ENCODE measurements at regions not wholly inside any gene's neighbourhood (a gene's known extent, or its start where the extent isn't known, plus 50 kb on each side); places are given as distances from the start of the nearest gene placed in this dataset.
A peak's percentile ranks its signal among the peaks of the same experiment; 100 is the strongest.

DNA sequence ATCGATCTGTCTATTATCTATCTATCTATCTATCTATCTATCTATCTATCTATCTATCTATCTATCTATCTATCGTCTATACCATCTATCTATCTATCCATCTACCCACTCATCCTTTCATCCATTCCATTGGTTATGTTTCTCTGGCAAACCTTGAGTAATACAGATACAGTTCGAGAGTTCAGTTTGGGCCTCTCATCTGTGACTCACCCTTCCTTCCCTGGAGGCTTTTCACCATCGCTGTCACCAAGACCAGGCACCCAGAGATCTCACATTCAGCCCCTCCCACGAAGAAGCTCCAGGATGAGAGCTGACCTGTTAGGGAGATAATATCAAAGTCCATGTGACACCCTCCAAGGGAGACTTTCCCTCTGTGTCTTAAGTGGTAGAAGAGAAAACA, 164.1 kb upstream of the CELF4 start:
- TF ChIP-seq EZH2 (IDR thresholded peaks at IDR 0.05; ENCODE audit: insufficient read depth, low read length) = no peak
- TF ChIP-seq, protein P1, sequence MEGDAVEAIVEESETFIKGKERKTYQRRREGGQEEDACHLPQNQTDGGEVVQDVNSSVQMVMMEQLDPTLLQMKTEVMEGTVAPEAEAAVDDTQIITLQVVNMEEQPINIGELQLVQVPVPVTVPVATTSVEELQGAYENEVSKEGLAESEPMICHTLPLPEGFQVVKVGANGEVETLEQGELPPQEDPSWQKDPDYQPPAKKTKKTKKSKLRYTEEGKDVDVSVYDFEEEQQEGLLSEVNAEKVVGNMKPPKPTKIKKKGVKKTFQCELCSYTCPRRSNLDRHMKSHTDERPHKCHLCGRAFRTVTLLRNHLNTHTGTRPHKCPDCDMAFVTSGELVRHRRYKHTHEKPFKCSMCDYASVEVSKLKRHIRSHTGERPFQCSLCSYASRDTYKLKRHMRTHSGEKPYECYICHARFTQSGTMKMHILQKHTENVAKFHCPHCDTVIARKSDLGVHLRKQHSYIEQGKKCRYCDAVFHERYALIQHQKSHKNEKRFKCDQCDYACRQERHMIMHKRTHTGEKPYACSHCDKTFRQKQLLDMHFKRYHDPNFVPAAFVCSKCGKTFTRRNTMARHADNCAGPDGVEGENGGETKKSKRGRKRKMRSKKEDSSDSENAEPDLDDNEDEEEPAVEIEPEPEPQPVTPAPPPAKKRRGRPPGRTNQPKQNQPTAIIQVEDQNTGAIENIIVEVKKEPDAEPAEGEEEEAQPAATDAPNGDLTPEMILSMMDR (IDR thresholded peaks at IDR 0.05; ENCODE audit: insufficient read depth, low read depth, low read length) = no peak
- no peaks in the 10 kb centered on the region for H3K36me3 ChIP-seq (ENCODE audit: insufficient read depth, low read length)
- Mint-ChIP-seq H3K4me3 (ENCODE audit: unreplicated experiment) (no peak overlapping the region), H3K9me3 (ENCODE audit: unreplicated experiment) (no peaks in the 10 kb centered on the region), H3K4me1 (ENCODE audit: low read depth, unreplicated experiment) (no peaks in the 10 kb centered on the region), H3K27ac (ENCODE audit: unreplicated experiment) (no peak overlapping the region), H3K27me3 (ENCODE audit: low read depth, unreplicated experiment) (peaks cover 24% of the 10 kb centered on the region), H3K36me3 (ENCODE audit: low read depth, unreplicated experiment) (no peaks in the 10 kb centered on the region)
- peaks cover under 1% of the 10 kb centered on the region for H3K9me3 ChIP-seq (ENCODE audit: insufficient read depth, low read depth, low read length)
- no peak for DNase-seq (ENCODE audit: low read depth)
- H3K4me1 ChIP-seq (ENCODE audit: insufficient read depth, low read length) = no peaks in the 10 kb centered on the region
- no peaks in the 10 kb centered on the region for H3K27me3 ChIP-seq (ENCODE audit: insufficient read depth, low read length)
- FAIRE-seq = no peak
- H4K20me1 ChIP-seq (ENCODE audit: insufficient read depth, low read length) = no peaks in the 10 kb centered on the region
- H3K79me2 ChIP-seq (ENCODE audit: insufficient read depth, low read length) = no peaks in the 10 kb centered on the region
- H2AFZ ChIP-seq (ENCODE audit: low read depth, low read length) = no peak overlapping the region
- H3K4me2 ChIP-seq (ENCODE audit: low read length) = no peak overlapping the region
- H3K4me3 ChIP-seq (ENCODE audit: insufficient read depth, low read depth, low read length) = no peak overlapping the region
- no peak overlapping the region for H3K27ac ChIP-seq (ENCODE audit: low read depth, low read length)
- no peak overlapping the region for H3K9ac ChIP-seq (ENCODE audit: low read length)

DNA sequence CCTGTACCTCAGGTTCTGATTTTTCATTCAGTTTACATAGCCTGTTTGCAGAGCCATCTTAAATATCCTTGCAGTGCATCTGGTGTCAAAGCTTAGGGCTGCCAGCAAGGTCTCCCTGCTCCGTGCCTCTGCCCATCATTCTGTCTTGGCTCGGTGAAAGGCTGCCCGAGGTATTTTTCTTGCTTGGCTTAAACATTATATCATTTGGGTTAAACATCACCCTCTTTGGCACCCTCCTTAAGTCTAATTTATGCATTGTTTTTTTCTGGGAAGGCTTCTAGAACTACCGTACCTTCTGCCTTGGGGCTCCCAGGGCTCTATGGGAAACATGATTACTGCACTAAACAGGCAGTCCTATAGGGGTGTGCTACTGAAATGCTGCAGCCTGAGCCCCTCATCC, 158.6 kb upstream of the CELF4 start:
- Histone ChIP-seq H3K27ac (ENCODE audit: low read depth, low read length) (no peak overlapping the region), H3K9me3 (ENCODE audit: insufficient read depth, low read depth, low read length) (peaks cover 4% of the 10 kb centered on the region), H4K20me1 (ENCODE audit: insufficient read depth, low read length) (no peaks in the 10 kb centered on the region), H3K79me2 (ENCODE audit: insufficient read depth, low read length) (no peaks in the 10 kb centered on the region), H3K36me3 (ENCODE audit: insufficient read depth, low read length) (no peaks in the 10 kb centered on the region), H2AFZ (ENCODE audit: low read depth, low read length) (no peak overlapping the region), H3K27me3 (ENCODE audit: insufficient read depth, low read length) (no peaks in the 10 kb centered on the region), H3K4me3 (ENCODE audit: insufficient read depth, low read depth, low read length) (no peak overlapping the region), H3K4me1 (ENCODE audit: insufficient read depth, low read length) (no peaks in the 10 kb centered on the region), H3K9ac (ENCODE audit: low read length) (no peak overlapping the region), H3K4me2 (ENCODE audit: low read length) (no peak overlapping the region)
- peaks cover 18% of the 10 kb centered on the region for H3K27me3 Mint-ChIP-seq (ENCODE audit: low read depth, unreplicated experiment)
- peaks cover 10% of the 10 kb centered on the region for H3K4me1 Mint-ChIP-seq (ENCODE audit: low read depth, unreplicated experiment)
- H3K4me3 Mint-ChIP-seq (ENCODE audit: unreplicated experiment) = no peak overlapping the region
- DNase-seq (ENCODE audit: low read depth) (no peak), FAIRE-seq (no peak)
- peaks cover 2% of the 10 kb centered on the region for H3K9me3 Mint-ChIP-seq (ENCODE audit: unreplicated experiment)
- no peak overlapping the region for H3K27ac Mint-ChIP-seq (ENCODE audit: unreplicated experiment)
- TF ChIP-seq, protein P1 (IDR thresholded peaks at IDR 0.05; ENCODE audit: insufficient read depth, low read depth, low read length) = no peak
- no peak for TF ChIP-seq EZH2 (IDR thresholded peaks at IDR 0.05; ENCODE audit: insufficient read depth, low read length)
- H3K36me3 Mint-ChIP-seq (ENCODE audit: low read depth, unreplicated experiment) = no peaks in the 10 kb centered on the region

DNA sequence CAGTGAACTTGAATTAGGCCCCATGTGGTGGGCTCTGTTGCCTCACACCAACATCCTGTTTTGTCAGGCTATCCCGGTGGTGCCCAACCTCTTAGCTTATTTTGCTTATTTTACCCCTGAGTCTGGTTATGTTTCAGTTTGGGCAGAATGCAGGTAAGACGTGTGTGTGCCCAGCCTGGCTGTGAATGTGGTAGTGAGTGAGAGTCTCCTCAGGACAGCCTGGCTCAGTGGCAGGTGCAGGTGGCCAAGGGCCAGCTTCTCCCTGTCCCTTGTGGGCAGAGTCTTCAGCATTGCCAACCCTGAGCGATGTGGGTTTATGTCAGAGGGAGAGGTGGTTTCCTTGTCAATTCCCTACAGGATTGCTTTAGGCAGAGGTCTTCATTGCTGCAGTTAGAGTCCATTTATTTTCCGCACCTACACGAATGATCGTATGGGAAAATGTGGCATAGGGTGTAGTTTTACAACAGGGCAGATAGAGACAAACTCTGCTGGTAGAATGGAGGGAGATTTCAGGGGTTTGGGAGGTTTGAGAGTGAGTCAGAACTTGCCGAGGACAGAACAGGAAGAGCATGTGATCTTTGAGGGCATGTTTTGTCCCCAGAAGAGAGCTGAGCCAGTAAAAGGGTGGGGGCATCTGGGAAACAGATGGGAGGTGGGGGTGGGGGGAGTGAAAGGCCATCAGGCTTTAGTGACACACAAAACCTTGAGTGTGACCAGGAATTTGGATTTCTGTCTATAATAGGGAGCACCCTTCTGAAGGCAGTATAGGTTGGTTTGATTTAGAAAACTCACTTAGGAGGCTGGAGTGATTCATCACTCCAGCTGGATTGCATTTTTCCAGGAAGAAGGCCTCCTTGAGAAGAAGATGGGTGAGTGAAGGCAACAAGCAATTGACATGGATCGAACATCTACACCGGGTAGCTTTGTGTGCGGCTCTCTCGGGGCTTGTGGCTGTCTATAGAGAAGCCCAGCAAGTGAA, 156.2 kb upstream of the CELF4 start:
- Histone ChIP-seq H4K20me1 (ENCODE audit: insufficient read depth, low read length) (no peaks in the 10 kb centered on the region), H3K36me3 (ENCODE audit: insufficient read depth, low read length) (no peaks in the 10 kb centered on the region), H3K27me3 (ENCODE audit: insufficient read depth, low read length) (no peaks in the 10 kb centered on the region), H3K27ac (ENCODE audit: low read depth, low read length) (no peak overlapping the region), H3K4me1 (ENCODE audit: insufficient read depth, low read length) (no peaks in the 10 kb centered on the region), H2AFZ (ENCODE audit: low read depth, low read length) (no peak overlapping the region), H3K79me2 (ENCODE audit: insufficient read depth, low read length) (no peaks in the 10 kb centered on the region), H3K4me3 (ENCODE audit: insufficient read depth, low read depth, low read length) (no peak overlapping the region), H3K4me2 (ENCODE audit: low read length) (no peak overlapping the region), H3K9ac (ENCODE audit: low read length) (no peak overlapping the region), H3K9me3 (ENCODE audit: insufficient read depth, low read depth, low read length) (peaks cover 4% of the 10 kb centered on the region)
- Mint-ChIP-seq H3K36me3 (ENCODE audit: low read depth, unreplicated experiment) (no peaks in the 10 kb centered on the region), H3K4me1 (ENCODE audit: low read depth, unreplicated experiment) (peaks cover 10% of the 10 kb centered on the region), H3K27ac (ENCODE audit: unreplicated experiment) (peak overlapping the region; percentile 30), H3K27me3 (ENCODE audit: low read depth, unreplicated experiment) (peaks cover 13% of the 10 kb centered on the region), H3K4me3 (ENCODE audit: unreplicated experiment) (no peak overlapping the region), H3K9me3 (ENCODE audit: unreplicated experiment) (peaks cover 2% of the 10 kb centered on the region)
- TF ChIP-seq, protein P1 (IDR thresholded peaks at IDR 0.05; ENCODE audit: insufficient read depth, low read depth, low read length) = no peak
- TF ChIP-seq EZH2 (IDR thresholded peaks at IDR 0.05; ENCODE audit: insufficient read depth, low read length) = no peak
- FAIRE-seq (no peak), DNase-seq (ENCODE audit: low read depth) (no peak)
